Embryonic facial prominence (tissue), 1 donor: ENCODE measurements at regions not wholly inside any gene's neighbourhood (a gene's known extent, or its start where the extent isn't known, plus 50 kb on each side); places are given as distances from the start of the nearest gene placed in this dataset.

Experiments
- DNase-seq: peaks from one replicate; pipeline ENCODE4 v3.0.0-alpha.2; 2016; ENCODE audit errors: extremely low spot score

- DNase-seq: no peak
Measured at GRCh38 chr10:47077941-47078340, 166.7 kb downstream of the PTPN20 start.

DNA sequence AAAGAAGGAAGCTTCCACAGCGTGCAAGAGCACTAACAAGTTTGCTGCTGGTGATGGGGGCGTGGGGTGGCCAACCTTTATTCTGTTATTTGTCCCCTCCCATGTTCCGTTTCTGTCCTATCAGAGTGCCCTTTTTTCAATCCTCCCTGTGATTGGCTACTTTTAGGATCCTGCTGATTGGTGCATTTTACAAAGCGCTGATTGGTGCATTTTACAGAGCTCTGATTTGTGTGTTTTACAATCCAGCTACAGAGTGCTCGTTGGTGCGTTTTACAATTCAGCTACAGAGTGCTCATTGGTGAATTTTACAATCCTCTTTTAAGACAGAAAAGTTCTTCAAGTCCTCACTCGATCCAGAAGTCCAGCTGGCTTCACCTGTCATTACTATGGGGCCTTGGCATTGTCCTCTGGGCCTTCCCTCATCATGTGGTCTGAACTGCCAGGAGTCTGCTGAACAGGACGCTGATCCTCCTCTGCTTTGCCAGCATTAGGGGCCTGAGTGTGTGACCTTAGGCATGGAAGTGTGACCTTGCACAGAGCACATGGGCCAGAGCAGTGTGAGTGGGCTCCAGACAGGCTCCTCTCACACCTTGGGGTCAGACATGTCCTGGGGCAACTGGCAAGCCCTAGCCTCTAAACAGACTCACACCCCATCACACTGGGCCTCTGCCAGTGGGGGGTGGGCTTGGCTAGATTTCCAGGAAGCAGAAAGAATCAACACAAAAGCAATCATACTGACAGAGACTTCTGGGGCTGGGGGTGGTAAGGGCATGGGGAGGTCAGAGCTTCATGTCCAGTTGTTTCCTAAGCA is 167.4 kb downstream of the PTPN20 start:
- no peak for DNase-seq

DNA sequence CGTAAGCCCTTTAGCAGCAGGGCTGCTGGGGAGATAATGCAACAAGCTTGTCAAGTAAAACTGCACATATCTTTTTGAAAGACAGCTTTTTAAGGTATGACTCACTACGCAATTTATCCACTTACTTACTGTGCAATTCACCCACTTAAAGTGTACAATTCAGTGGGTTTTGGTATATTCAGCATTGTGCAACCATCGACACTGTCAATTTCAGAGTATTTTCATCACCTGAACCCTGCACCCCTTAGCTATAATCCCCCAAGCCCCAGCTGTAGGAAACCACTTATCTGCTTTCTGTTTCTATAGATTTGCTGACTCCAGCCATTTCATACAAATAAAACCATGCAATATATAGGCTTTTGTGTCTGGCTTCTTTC is 168.0 kb downstream of the PTPN20 start:
- no peak for DNase-seq

- no peak for DNase-seq
Measured at GRCh38 chr10:47081264-47081663, 170.0 kb downstream of the PTPN20 start.

DNA sequence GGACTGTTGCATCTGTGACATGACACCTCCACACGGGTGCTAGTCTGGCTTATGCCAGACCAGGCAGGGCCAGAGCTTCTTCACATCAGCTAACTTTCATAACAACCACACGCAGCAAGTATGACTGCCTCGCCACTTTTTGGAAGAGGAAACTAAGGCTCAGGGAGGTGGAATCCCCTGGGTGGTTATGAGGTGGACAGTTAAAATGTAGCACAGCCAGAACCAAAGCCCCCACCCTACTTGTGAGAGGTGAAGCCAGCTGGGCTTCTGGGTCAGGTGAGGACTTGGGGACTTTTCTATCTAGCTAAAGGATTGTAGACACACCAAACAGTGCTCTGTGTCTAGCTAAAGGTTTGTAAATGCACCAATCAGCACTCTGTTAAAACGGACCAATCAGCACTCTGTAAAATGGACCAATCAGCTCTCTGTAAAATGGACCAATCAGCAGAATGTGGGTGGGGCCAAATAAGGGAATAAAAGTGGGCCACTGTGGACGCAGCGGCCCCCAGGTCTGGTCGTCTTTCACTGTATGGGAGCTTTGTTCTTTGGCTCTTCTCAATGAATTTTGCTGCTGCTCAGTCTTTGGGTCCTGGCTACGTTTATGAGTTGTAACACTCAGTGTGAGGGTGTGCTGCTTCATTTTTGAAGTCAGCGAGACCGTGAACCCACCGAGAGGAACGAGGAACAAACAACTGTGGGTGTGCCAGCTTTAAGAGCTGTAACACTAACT is 171.0 kb downstream of the PTPN20 start:
- no peak for DNase-seq

DNA sequence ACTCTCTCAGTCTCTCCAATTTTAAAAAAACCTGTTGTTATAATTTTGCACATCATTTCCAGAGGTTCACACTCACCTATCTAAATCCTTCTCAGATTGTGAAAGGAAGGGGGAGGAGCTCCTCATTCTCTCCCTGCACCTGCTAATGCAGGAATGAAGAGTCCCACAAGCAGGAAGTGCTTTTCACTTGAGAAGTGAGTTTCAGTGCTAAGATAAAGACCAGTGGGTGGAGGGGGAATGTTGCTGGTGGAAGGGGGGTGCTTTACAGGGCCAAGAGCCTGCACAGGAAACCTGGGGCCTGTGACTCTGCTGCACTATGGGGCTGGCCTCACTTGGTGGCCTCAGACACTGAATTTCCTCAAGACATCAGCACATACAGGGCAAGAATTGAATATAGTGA is 176.4 kb downstream of the PTPN20 start:
- DNase-seq: no peak

- DNase-seq: no peak
Measured at GRCh38 chr10:47088656-47089354, 177.6 kb downstream of the PTPN20 start.

- no peak for DNase-seq
Measured at GRCh38 chr10:47090042-47090441, 178.8 kb downstream of the PTPN20 start.

DNA sequence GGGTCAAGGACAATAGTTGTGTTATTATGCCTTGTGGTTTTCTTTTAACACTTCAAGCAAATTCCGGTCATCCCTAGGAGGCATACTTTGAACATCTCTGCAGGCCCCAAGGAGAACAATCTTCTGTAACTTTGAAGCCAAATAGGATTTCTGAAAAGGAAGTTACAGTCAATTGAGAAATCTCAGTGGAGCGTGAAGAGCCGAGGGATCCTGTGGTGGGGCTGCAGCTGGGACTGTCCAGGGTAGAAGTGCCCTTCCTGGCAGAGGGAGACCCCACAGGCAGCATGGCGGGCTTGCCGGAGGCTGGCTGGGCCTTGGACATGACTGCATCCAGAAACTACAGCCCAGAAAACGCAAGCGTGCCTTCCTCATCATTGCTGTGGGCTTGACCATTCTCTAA is 179.7 kb downstream of the PTPN20 start:
- DNase-seq: no peak

DNA sequence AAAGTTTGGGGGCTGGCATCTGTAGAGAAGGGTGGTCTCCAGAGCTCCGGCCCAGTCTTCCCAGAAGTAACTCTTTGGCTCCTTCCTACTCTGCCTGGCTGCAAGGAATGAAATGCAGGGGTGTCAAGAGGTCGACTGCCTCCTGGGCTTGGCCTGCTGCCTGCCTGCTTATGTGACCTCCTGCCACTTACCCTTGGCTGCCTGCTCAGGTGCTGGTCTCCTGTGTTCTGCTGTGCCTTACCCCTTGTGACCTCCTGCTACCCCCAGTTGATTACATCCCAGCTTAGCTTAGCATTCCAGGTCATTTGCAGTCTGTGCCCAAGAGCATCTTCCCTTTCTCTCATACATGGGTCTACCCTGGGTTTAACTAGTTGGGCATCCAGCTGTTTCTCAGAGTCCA is 180.2 kb downstream of the PTPN20 start:
- DNase-seq: no peak

- DNase-seq: no peak
Measured at GRCh38 chr10:47092376-47092775, 181.1 kb downstream of the PTPN20 start.

DNA sequence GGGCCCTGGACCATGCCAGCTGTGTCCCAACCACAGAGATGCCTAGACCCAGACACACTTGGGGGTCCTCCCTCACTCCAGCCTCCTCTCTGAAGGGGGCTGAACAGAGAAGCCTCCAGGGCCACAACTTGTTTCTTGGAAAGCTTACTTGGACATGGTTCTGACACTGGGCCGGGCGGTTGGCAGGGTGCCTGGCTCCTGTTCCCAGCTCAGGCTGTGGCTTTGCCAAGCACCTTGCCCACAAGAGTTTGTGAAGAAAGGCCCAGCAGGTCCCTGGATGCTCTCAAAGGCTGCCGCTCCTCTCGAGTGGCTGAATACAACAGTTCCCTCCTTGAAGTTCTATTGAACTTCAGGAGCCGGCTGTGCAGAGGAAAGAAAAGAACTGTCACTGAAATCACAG is 181.6 kb downstream of the PTPN20 start:
- DNase-seq: no peak

- DNase-seq: no peak
Measured at GRCh38 chr10:47094126-47094525, 182.9 kb downstream of the PTPN20 start.

- DNase-seq: no peak
Measured at GRCh38 chr10:47094636-47095035, 183.4 kb downstream of the PTPN20 start.

- no peak for DNase-seq
Measured at GRCh38 chr10:47095211-47095610, 184.0 kb downstream of the PTPN20 start.

DNA sequence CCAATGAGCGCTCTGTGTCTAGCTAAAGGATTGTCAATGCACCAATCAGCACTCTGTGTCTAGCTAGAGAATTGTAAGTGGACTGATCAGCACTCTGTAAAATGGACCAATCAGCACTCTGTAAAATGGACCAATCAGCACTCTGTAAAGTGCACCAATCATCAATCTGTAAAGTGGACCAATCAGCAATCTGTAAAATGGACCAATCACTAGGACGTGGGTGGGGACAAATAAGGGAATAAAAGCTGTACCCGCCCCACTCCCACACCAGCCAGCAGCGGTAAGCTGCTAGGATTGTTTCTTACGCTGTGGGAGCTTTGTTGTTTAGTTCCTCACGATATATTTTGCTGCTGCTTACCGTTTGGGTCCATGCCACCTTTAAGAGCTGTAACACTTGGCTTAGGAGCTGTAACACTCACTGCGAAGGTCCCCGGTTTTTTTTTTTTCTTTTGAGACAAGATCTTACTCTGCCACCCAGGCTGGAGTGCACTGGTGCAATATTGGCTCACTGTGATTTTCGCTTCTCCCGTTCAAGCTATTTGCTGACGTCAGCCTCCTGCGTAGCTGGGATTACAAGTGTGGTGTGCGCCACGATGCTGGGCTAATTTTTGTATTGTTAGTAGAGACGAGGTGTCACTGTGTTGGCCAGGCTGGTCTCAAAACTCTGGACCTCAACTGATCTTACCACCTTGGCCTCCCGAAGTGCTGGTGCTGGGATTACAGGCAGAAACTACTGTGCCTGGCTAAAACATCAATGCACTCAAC is 184.8 kb downstream of the PTPN20 start:
- no peak for DNase-seq

DNA sequence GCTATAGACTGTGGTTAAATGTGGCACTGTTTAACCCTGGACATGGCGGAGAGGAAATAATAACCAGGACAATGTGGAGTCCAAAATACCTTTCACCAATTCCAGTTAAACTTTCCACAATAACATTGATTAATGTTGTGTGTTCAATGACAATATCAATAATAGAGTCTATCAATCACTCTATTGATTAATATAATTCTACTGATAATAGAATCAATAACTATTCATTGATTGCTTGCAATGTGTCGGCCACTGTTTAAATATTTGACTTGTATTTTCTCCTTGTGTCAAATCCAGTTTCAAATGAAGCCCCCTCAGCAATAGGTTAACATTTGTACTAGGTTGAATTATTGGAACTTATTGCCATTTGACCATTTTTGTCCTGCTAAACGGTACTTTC is 187.0 kb downstream of the PTPN20 start:
- DNase-seq: no peak

GRCh38 chr10:47098964-47099363 is 187.7 kb downstream of the PTPN20 start:
- DNase-seq: no peak

DNA sequence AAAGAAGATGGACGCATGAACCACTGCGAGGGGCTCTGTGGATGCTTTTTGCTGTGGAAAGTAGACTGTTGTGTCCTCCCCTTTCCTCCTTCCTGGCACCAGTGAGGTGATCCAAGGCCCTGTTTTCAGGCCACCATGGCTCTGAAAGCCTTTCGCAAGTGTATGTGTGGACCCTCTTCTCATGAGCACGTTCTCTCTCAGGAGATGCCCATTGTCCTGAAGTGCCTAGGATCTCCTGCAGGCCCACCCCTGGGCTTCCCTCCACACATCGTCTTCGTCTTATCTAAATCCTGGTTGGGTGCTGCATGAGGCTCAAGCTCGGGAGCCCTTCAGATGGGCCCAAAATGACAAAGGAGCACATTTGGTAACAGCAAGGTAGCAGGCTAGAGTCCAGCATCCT is 188.2 kb downstream of the PTPN20 start:
- no peak for DNase-seq

GRCh38 chr10:47101196-47101595 is 190.0 kb downstream of the PTPN20 start:
- DNase-seq: no peak

GRCh38 chr10:47101807-47102206 is 190.6 kb downstream of the PTPN20 start:
- DNase-seq: no peak

DNA sequence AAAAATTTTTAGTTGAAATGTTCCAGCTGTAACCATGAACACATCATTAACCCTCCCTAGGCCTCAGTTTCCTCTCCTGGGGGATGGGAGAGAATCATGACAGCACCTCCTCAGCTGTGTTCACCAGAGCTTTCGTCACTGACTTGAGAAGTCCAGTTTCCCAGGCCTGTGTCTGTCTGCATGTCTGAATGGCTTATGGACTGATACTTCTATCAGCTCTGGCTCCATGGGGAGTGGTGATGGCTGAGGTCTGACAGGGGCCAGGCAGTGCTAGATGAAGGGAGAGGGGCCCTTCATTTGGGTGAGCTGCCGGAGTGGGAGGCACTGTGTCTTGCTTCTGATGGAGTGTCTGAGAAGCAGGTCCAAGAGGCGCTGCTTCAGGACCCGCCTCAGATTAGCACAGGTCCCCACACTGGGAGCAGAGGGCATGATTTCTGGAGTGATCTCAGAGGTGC is 192.9 kb downstream of the PTPN20 start:
- DNase-seq: no peak
